Fibroblast of skin of back (primary cell): ENCODE measurements at regions not wholly inside any gene's neighbourhood (a gene's known extent, or its start where the extent isn't known, plus 50 kb on each side); places are given as distances from the start of the nearest gene placed in this dataset.
A peak's percentile ranks its signal among the peaks of the same experiment; 100 is the strongest.

Source experiments
- DNase-seq: peaks from one replicate; pipeline ENCODE4 v3.0.0-alpha.2; 2013

GRCh38 chr15:97909291-97909891 is 51.1 kb upstream of the ARRDC4 start:
- peak; percentile 48 for DNase-seq
